Mesenchymal stem cell (in vitro differentiated cells and primary cell): ENCODE measurements at regions not wholly inside any gene's neighbourhood (a gene's known extent, or its start where the extent isn't known, plus 50 kb on each side); places are given as distances from the start of the nearest gene placed in this dataset.
"Not testable (repeated sequence)": the region's sequence is repeated elsewhere in the genome, so short reads cannot be mapped to it uniquely, and the experiment has no call there.

Experiments used
- DNase-seq: peaks from one replicate; pipeline ENCODE4 v3.0.0-alpha.2; 2013
- H2AFZ ChIP-seq: one replicate; pipeline ENCODE4 v1.6.1; 2013; ENCODE audit warnings: low read depth, mild to moderate bottlenecking, control low read depth, inconsistent platforms, low read length, moderate library complexity
- H2AK5ac ChIP-seq: 2 replicates; pipeline ENCODE4 v1.6.1; 2013; ENCODE audit warnings: low read length, moderate library complexity, mild to moderate bottlenecking, inconsistent platforms; ENCODE audit not compliant: severe bottlenecking
- H2BK120ac ChIP-seq: one replicate; pipeline ENCODE4 v1.6.1; 2013; ENCODE audit warnings: low read depth, mild to moderate bottlenecking, inconsistent platforms, low read length, moderate library complexity
- H2BK12ac ChIP-seq, 2 experiments: one replicate each; pipeline ENCODE4 v1.6.1; 2013; ENCODE audit warnings: inconsistent platforms in 2 of 2, low read length in 2 of 2, mild to moderate bottlenecking in 2 of 2, moderate library complexity in 2 of 2, control low read depth in 1 of 2
- H2BK15ac ChIP-seq: one replicate; pipeline ENCODE4 v1.6.1; 2013; ENCODE audit warnings: mild to moderate bottlenecking, low read depth, inconsistent platforms; ENCODE audit not compliant: poor library complexity, severe bottlenecking
- H2BK5ac ChIP-seq: 2 replicates; pipeline ENCODE4 v1.6.1; 2013; ENCODE audit warnings: low read depth, mild to moderate bottlenecking, low read length, control low read depth, inconsistent platforms; ENCODE audit not compliant: poor library complexity, severe bottlenecking
- H3K14ac ChIP-seq, 2 experiments: one replicate each; pipeline ENCODE4 v1.6.1; 2013; ENCODE audit warnings: inconsistent platforms in 2 of 2, low read length in 2 of 2, control low read depth in 1 of 2, mild to moderate bottlenecking in 1 of 2, moderate library complexity in 1 of 2
- H3K18ac ChIP-seq, 2 experiments: one replicate each; pipeline ENCODE4 v1.6.1; 2013; ENCODE audit warnings: inconsistent platforms in 2 of 2, low read length in 2 of 2, control low read depth in 1 of 2, low read depth in 1 of 2, mild to moderate bottlenecking in 1 of 2
- H3K23ac ChIP-seq, 2 experiments: one replicate each; pipeline ENCODE4 v1.6.1; 2013; ENCODE audit warnings: inconsistent platforms in 2 of 2, low read length in 2 of 2, mild to moderate bottlenecking in 2 of 2, moderate library complexity in 2 of 2, control low read depth in 1 of 2
- H3K27ac ChIP-seq: 2 replicates; pipeline ENCODE4 v1.5.1; 2013; ENCODE audit warnings: mild to moderate bottlenecking, moderate library complexity, low read length, control low read depth, inconsistent platforms; ENCODE audit not compliant: poor library complexity, severe bottlenecking
- H3K27me3 ChIP-seq, 2 experiments: 2 replicates each; pipeline versions ENCODE4 v1.6.1 to v1.7.0; 2013; ENCODE audit warnings: low read length in 2 of 2, mild to moderate bottlenecking in 2 of 2, moderate library complexity in 2 of 2, control low read depth in 1 of 2, inconsistent platforms in 1 of 2; ENCODE audit not compliant: control insufficient read depth in 1 of 2, insufficient read depth in 1 of 2
- H3K36me3 ChIP-seq, 2 experiments: 2 replicates each; pipeline versions ENCODE4 v1.6.1 to v1.7.0; 2013; ENCODE audit warnings: low read length in 2 of 2, control low read depth in 1 of 2, inconsistent platforms in 1 of 2, low read depth in 1 of 2, mild to moderate bottlenecking in 1 of 2; ENCODE audit not compliant: insufficient read depth in 2 of 2, control insufficient read depth in 1 of 2
- H3K4ac ChIP-seq, 2 experiments: one replicate each; pipeline ENCODE4 v1.6.1; 2013; ENCODE audit warnings: inconsistent platforms in 2 of 2, low read length in 2 of 2, mild to moderate bottlenecking in 2 of 2, moderate library complexity in 2 of 2, control low read depth in 1 of 2, low read depth in 1 of 2
- H3K4me1 ChIP-seq: 2 replicates; pipeline ENCODE4 v1.6.1; 2013; ENCODE audit warnings: low read depth, low read length, control low read depth; ENCODE audit not compliant: control insufficient read depth, insufficient read depth
- H3K4me2 ChIP-seq: 2 replicates; pipeline ENCODE4 v1.6.1; 2013; ENCODE audit warnings: low read length, mild to moderate bottlenecking, inconsistent platforms; ENCODE audit not compliant: poor library complexity, severe bottlenecking
- H3K4me3 ChIP-seq, 2 experiments: 2 replicates each; pipeline versions ENCODE4 v1.5.1 to v1.7.0; 2013; ENCODE audit warnings: low read length in 2 of 2, mild to moderate bottlenecking in 2 of 2, control low read depth in 1 of 2, low read depth in 1 of 2; ENCODE audit not compliant: insufficient read depth in 1 of 2
- H3K79me1 ChIP-seq: replicated peaks from 2 replicates; pipeline ENCODE4 v1.6.1; 2013; ENCODE audit warnings: mild to moderate bottlenecking, control low read depth, low read length, inconsistent platforms; ENCODE audit not compliant: poor library complexity, severe bottlenecking
- H3K9ac ChIP-seq: 2 replicates; pipeline ENCODE4 v1.7.0; 2013; ENCODE audit warnings: mild to moderate bottlenecking, low read length, moderate library complexity
- H3K9me3 ChIP-seq: 2 replicates; pipeline ENCODE4 v1.7.0; 2013; ENCODE audit warnings: mild to moderate bottlenecking, low read length; ENCODE audit not compliant: control insufficient read depth
- H4K8ac ChIP-seq: one replicate; pipeline ENCODE4 v1.6.1; 2013; ENCODE audit warnings: inconsistent platforms, mild to moderate bottlenecking, low read length, moderate library complexity
- H4K91ac ChIP-seq: one replicate; pipeline ENCODE4 v1.6.1; 2013; ENCODE audit warnings: mild to moderate bottlenecking, low read length, inconsistent platforms
- WGBS: methylation state at CpG from one replicate; pipeline ENCODE4 v1.1.7; 2013; ENCODE audit warnings: mixed read lengths; 5-methylcytosine and 5-hydroxymethylcytosine counted together

DNA sequence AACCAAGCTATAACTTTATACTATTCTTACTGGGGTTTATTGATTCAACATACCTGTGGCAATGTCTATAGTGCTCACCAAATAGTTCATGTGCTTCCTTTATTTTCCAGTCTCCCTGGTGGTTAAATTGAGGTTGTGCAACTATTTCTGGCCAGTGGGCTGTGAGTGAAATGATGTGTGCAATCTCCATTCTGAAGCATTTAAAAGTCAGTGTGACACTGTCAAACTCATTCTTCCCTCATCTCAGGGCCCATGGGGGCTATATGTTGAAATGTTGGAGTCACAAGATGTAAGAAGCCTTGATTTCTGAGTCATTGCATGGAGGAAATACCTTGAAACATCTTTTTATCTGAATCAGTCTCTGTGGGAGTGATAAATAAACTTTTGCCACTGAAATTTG, 414.3 kb upstream of the RPS6KA3 start:
- Histone ChIP-seq H3K14ac (no peak overlapping the region), H3K79me1 (no peaks in the 10 kb centered on the region), H2BK120ac (no peak overlapping the region), H4K91ac (no peak overlapping the region), H2BK12ac (no peak overlapping the region), H3K36me3 (no peaks in the 10 kb centered on the region), H3K18ac (no peak overlapping the region), H3K4ac (no peak overlapping the region), H3K27ac (no peak overlapping the region), H3K9ac (no peak overlapping the region), H2BK5ac (no peak overlapping the region), H3K4me3 (no peak overlapping the region), H2AFZ (no peak overlapping the region), H3K9me3 (no peaks in the 10 kb centered on the region), H4K8ac (no peak overlapping the region), H2AK5ac (no peak overlapping the region), H3K4me1 (no peaks in the 10 kb centered on the region), H2BK15ac (no peak overlapping the region), H3K27me3 (no peaks in the 10 kb centered on the region), H3K23ac (no peak overlapping the region), H3K4me2 (no peak overlapping the region)
- DNase-seq: no peak

- Histone ChIP-seq H3K4me2 (no peak overlapping the region), H3K79me1 (no peaks in the 10 kb centered on the region)
- 81% methylated on average over 1 of the region's 2 CpGs for WGBS
Measured at GRCh38 chrX:20672476-20672875, 405.8 kb upstream of the RPS6KA3 start.

DNA sequence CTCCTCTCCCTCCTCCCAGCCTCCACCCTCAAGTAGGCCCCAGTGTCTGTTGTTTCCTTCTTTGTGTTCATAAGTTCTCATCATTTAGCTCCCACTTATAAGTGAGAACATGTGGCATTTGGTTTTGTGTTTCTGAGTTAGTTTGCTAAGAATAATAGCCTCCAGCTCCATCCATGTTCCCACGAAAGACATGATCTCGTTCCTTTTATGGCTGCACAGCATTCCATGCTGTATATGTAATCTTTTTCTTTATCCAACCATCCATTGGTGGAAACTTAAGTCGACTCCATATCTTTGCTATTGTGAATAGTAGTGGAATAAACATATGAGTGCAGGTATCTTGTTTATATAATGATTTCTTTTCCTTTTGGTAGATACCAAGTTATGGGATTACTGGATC, 405.0 kb upstream of the RPS6KA3 start:
- not testable (repeated sequence) for H3K18ac ChIP-seq, H3K36me3 ChIP-seq, H4K8ac ChIP-seq, H3K79me1 ChIP-seq, H3K4ac ChIP-seq, H3K9me3 ChIP-seq, H4K91ac ChIP-seq, H2BK120ac ChIP-seq, H2AK5ac ChIP-seq, H3K27me3 ChIP-seq, H2BK12ac ChIP-seq, H3K4me2 ChIP-seq, H2AFZ ChIP-seq, H2BK15ac ChIP-seq, H3K23ac ChIP-seq, H3K9ac ChIP-seq, H3K4me3 ChIP-seq, H2BK5ac ChIP-seq, H3K4me1 ChIP-seq, DNase-seq, H3K14ac ChIP-seq
- no CpG with 5 or more reads among the region's 3 CpGs for WGBS
- peak overlapping the region; percentile 32 for H3K27ac ChIP-seq

More at GRCh38 chrX:20672476-20672875, 405.8 kb upstream of the RPS6KA3 start:
- no peak overlapping the region for H3K4me3 ChIP-seq
- H2BK120ac ChIP-seq: no peak overlapping the region
- H2BK15ac ChIP-seq: no peak overlapping the region
- no peak overlapping the region for H3K18ac ChIP-seq
- no peak overlapping the region for H2BK5ac ChIP-seq
- no peak overlapping the region for H3K14ac ChIP-seq
- H3K4me1 ChIP-seq: no peaks in the 10 kb centered on the region
- no peak overlapping the region for H4K8ac ChIP-seq
- H3K36me3 ChIP-seq: no peaks in the 10 kb centered on the region
- no peak overlapping the region for H2BK12ac ChIP-seq
- peak overlapping the region; percentile 54 for H3K27ac ChIP-seq
- H3K9me3 ChIP-seq: no peaks in the 10 kb centered on the region
- no peak overlapping the region for H3K4ac ChIP-seq
- DNase-seq: no peak
- H2AK5ac ChIP-seq: no peak overlapping the region
- H2AFZ ChIP-seq: no peak overlapping the region
- no peak overlapping the region for H3K23ac ChIP-seq
- H3K9ac ChIP-seq: no peak overlapping the region
- no peaks in the 10 kb centered on the region for H3K27me3 ChIP-seq
- H4K91ac ChIP-seq: no peak overlapping the region

- Histone ChIP-seq H2AK5ac (no peak overlapping the region), H3K4me1 (no peaks in the 10 kb centered on the region), H3K9me3 (no peaks in the 10 kb centered on the region), H3K27me3 (no peaks in the 10 kb centered on the region), H3K27ac (no peak overlapping the region), H2BK15ac (no peak overlapping the region), H3K18ac (no peak overlapping the region), H2BK5ac (no peak overlapping the region), H4K91ac (no peak overlapping the region), H3K4me3 (no peak overlapping the region), H2AFZ (no peak overlapping the region), H3K79me1 (no peaks in the 10 kb centered on the region), H3K14ac (no peak overlapping the region), H2BK120ac (no peak overlapping the region), H3K4ac (no peak overlapping the region), H3K36me3 (no peaks in the 10 kb centered on the region), H3K4me2 (no peak overlapping the region), H4K8ac (no peak overlapping the region), H2BK12ac (no peak overlapping the region), H3K23ac (no peak overlapping the region), H3K9ac (no peak overlapping the region)
- no CpG with 5 or more reads among the region's 3 CpGs for WGBS
- no peak for DNase-seq
Measured at GRCh38 chrX:20670611-20671010, 403.9 kb upstream of the RPS6KA3 start.
